Skeletal muscle satellite cell (primary cell): ENCODE measurements at regions not wholly inside any gene's neighbourhood (a gene's known extent, or its start where the extent isn't known, plus 50 kb on each side); places are given as distances from the start of the nearest gene placed in this dataset.
"Not testable (repeated sequence)": the region's sequence is repeated elsewhere in the genome, so short reads cannot be mapped to it uniquely, and the experiment has no call there.

Source experiments
- H3K27me3 ChIP-seq: 2 replicates; pipeline ENCODE4 v1.7.0; 2013; ENCODE audit warnings: low read length; ENCODE audit not compliant: control insufficient read depth, insufficient read depth
- H3K36me3 ChIP-seq: 2 replicates; pipeline ENCODE4 v1.7.0; 2013; ENCODE audit warnings: mild to moderate bottlenecking, control low read depth, low read length; ENCODE audit not compliant: insufficient read depth
- H3K4me1 ChIP-seq: 2 replicates; pipeline ENCODE4 v1.7.0; 2013; ENCODE audit warnings: low read length; ENCODE audit not compliant: control insufficient read depth, insufficient read depth
- H3K4me2 ChIP-seq: 2 replicates; pipeline ENCODE4 v1.7.0; 2013; ENCODE audit warnings: mild to moderate bottlenecking, low read length
- H3K4me3 ChIP-seq: 2 replicates; pipeline ENCODE4 v1.7.0; 2013; ENCODE audit warnings: low read length
- H3K9ac ChIP-seq: 2 replicates; pipeline ENCODE4 v1.7.0; 2013; ENCODE audit warnings: mild to moderate bottlenecking, low read depth, low read length, moderate library complexity
- H3K9me3 ChIP-seq: replicated peaks from 2 replicates; pipeline ENCODE4 v1.7.0; 2013; ENCODE audit warnings: mild to moderate bottlenecking, control low read depth, low read length

GRCh38 chr9:19925674-19926503 lies 137.1 kb upstream of the SLC24A2 start:
- Histone ChIP-seq H3K4me3 (peak overlapping the region; percentile 74), H3K9me3 (no peaks in the 10 kb centered on the region), H3K4me1 (peaks cover 8% of the 10 kb centered on the region), H3K27me3 (no peaks in the 10 kb centered on the region), H3K4me2 (peak overlapping the region; percentile 91), H3K9ac (peak overlapping the region; percentile 64), H3K36me3 (no peaks in the 10 kb centered on the region)

- peaks cover 8% of the 10 kb centered on the region for H3K4me1 ChIP-seq
- no peaks in the 10 kb centered on the region for H3K36me3 ChIP-seq
- H3K27me3 ChIP-seq, result peaks cover under 1% of the 10 kb centered on the region
- no peak overlapping the region for H3K4me3 ChIP-seq
- no peak overlapping the region for H3K4me2 ChIP-seq
- no peaks in the 10 kb centered on the region for H3K9me3 ChIP-seq
- no peak overlapping the region for H3K9ac ChIP-seq
These were observed 135.2 kb upstream of the SLC24A2 start for GRCh38 chr9:19924080-19924479.

- no peak overlapping the region for H3K4me3 ChIP-seq
- H3K4me1 ChIP-seq, result peaks cover 8% of the 10 kb centered on the region
These were observed 133.8 kb upstream of the SLC24A2 start for GRCh38 chr9:19922476-19923118.

GRCh38 chr9:19920401-19920800 lies 131.6 kb upstream of the SLC24A2 start:
- Histone ChIP-seq H3K4me2 (no peak overlapping the region), H3K27me3 (peaks cover 9% of the 10 kb centered on the region), H3K36me3 (no peaks in the 10 kb centered on the region), H3K4me3 (no peak overlapping the region), H3K4me1 (no peaks in the 10 kb centered on the region), H3K9ac (no peak overlapping the region), H3K9me3 (no peaks in the 10 kb centered on the region)

More at GRCh38 chr9:19922476-19923118, 133.8 kb upstream of the SLC24A2 start:
- no peak overlapping the region for H3K4me2 ChIP-seq
- no peaks in the 10 kb centered on the region for H3K9me3 ChIP-seq
- H3K9ac ChIP-seq, result no peak overlapping the region
- peaks cover 9% of the 10 kb centered on the region for H3K27me3 ChIP-seq
- H3K36me3 ChIP-seq, result no peaks in the 10 kb centered on the region

- Histone ChIP-seq H3K9ac (no peak overlapping the region), H3K4me3 (no peak overlapping the region), H3K36me3 (no peaks in the 10 kb centered on the region), H3K4me2 (no peak overlapping the region), H3K9me3 (no peaks in the 10 kb centered on the region), H3K27me3 (peaks cover 11% of the 10 kb centered on the region), H3K4me1 (no peaks in the 10 kb centered on the region)
These were observed 129.8 kb upstream of the SLC24A2 start for GRCh38 chr9:19918630-19919029.

GRCh38 chr9:19914044-19914443 lies 125.2 kb upstream of the SLC24A2 start:
- Histone ChIP-seq H3K27me3 (peaks cover 10% of the 10 kb centered on the region), H3K9ac (no peak overlapping the region)

GRCh38 chr9:19913151-19913550 lies 124.3 kb upstream of the SLC24A2 start:
- H3K4me1 ChIP-seq, result no peaks in the 10 kb centered on the region
- H3K4me3 ChIP-seq, result no peak overlapping the region
- H3K27me3 ChIP-seq, result peaks cover 2% of the 10 kb centered on the region
- no peaks in the 10 kb centered on the region for H3K36me3 ChIP-seq
- H3K9ac ChIP-seq, result no peak overlapping the region
- no peak overlapping the region for H3K4me2 ChIP-seq
- H3K9me3 ChIP-seq, result no peaks in the 10 kb centered on the region

More at GRCh38 chr9:19914044-19914443, 125.2 kb upstream of the SLC24A2 start:
- Histone ChIP-seq H3K4me2 (no peak overlapping the region), H3K36me3 (no peaks in the 10 kb centered on the region), H3K4me1 (no peaks in the 10 kb centered on the region), H3K9me3 (no peaks in the 10 kb centered on the region), H3K4me3 (no peak overlapping the region)

GRCh38 chr9:19903076-19903475 lies 114.2 kb upstream of the SLC24A2 start:
- Histone ChIP-seq H3K4me1 (no peaks in the 10 kb centered on the region), H3K4me3 (no peak overlapping the region), H3K9ac (no peak overlapping the region), H3K36me3 (no peaks in the 10 kb centered on the region), H3K27me3 (peaks cover 8% of the 10 kb centered on the region), H3K9me3 (no peaks in the 10 kb centered on the region), H3K4me2 (no peak overlapping the region)

- Histone ChIP-seq H3K4me2 (no peak overlapping the region), H3K9me3 (no peaks in the 10 kb centered on the region), H3K9ac (no peak overlapping the region), H3K36me3 (no peaks in the 10 kb centered on the region), H3K27me3 (peaks cover 8% of the 10 kb centered on the region), H3K4me1 (no peaks in the 10 kb centered on the region), H3K4me3 (no peak overlapping the region)
These were observed 112.7 kb upstream of the SLC24A2 start for GRCh38 chr9:19901586-19901985.

- H3K4me1 ChIP-seq, result no peaks in the 10 kb centered on the region
- H3K27me3 ChIP-seq, result no peaks in the 10 kb centered on the region
- H3K4me3 ChIP-seq, result no peak overlapping the region
- no peak overlapping the region for H3K9ac ChIP-seq
- H3K4me2 ChIP-seq, result no peak overlapping the region
- H3K9me3 ChIP-seq, result no peaks in the 10 kb centered on the region
- no peaks in the 10 kb centered on the region for H3K36me3 ChIP-seq
These were observed 107.3 kb upstream of the SLC24A2 start for GRCh38 chr9:19896161-19896560.

- not testable (repeated sequence) for H3K4me1 ChIP-seq, H3K4me2 ChIP-seq, H3K36me3 ChIP-seq, H3K9me3 ChIP-seq, H3K4me3 ChIP-seq, H3K9ac ChIP-seq, H3K27me3 ChIP-seq
These were observed 106.7 kb upstream of the SLC24A2 start for GRCh38 chr9:19895578-19895977.

- H3K4me3 ChIP-seq, result no peak overlapping the region
- H3K36me3 ChIP-seq, result no peaks in the 10 kb centered on the region
- H3K27me3 ChIP-seq, result peaks cover 6% of the 10 kb centered on the region
- H3K9ac ChIP-seq, result no peak overlapping the region
- no peak overlapping the region for H3K4me2 ChIP-seq
- H3K9me3 ChIP-seq, result no peaks in the 10 kb centered on the region
- no peaks in the 10 kb centered on the region for H3K4me1 ChIP-seq
These were observed 106.2 kb upstream of the SLC24A2 start for GRCh38 chr9:19895006-19895405.
